ENCODE measurements at regions not wholly inside any gene's neighbourhood (a gene's known extent, or its start where the extent isn't known, plus 50 kb on each side); places are given as distances from the start of the nearest gene placed in this dataset.

GRCh38 chr2:206873423-206873822, 65.9 kb upstream of the CPO start:
- intact Hi-C loops (cut with micrococcal nuclease): no loop called here
- no peak overlapping the region for H3K27ac Mint-ChIP-seq
- Histone ChIP-seq H3K27ac (ENCODE audit: low read depth, low read length) (no peak overlapping the region), H3K9me3 (ENCODE audit: control insufficient read depth in 1 of 2, low read length in 2 of 2) (no peaks in the 10 kb centered on the region), H3K4me1 (ENCODE audit: insufficient read depth, low read length) (no peaks in the 10 kb centered on the region), H3K27me3 (ENCODE audit: insufficient read depth, low read length) (no peaks in the 10 kb centered on the region), H3K4me3 (ENCODE audit: low read length in 2 of 2) (no peak overlapping the region), H3K36me3 (ENCODE audit: insufficient read depth, low read length) (no peaks in the 10 kb centered on the region)
- H3K36me3 Mint-ChIP-seq: no peaks in the 10 kb centered on the region
- POLR2A ChIA-PET (ENCODE audit: partially characterized antibody): no interaction called here
- H3K4me3 Mint-ChIP-seq: no peak overlapping the region
- DNase-seq: no peak
- CTCF ChIA-PET (ENCODE audit: partially characterized antibody): interaction anchor here (0.5 kb wide), 1 partner anchor 794 kb away, joined by 3 read pairs; no protein-coding TSS in a partner anchor
- peaks cover 0 to 4% (median 0%) of the 10 kb centered on the region in 8 donors for H3K9me3 Mint-ChIP-seq
- H3K27me3 Mint-ChIP-seq: peaks cover 0 to 2% of the 10 kb centered on the region in 2 donors
- H3K4me1 Mint-ChIP-seq: peaks cover 0 to 13% (median under 1%) of the 10 kb centered on the region in 4 donors

DNA sequence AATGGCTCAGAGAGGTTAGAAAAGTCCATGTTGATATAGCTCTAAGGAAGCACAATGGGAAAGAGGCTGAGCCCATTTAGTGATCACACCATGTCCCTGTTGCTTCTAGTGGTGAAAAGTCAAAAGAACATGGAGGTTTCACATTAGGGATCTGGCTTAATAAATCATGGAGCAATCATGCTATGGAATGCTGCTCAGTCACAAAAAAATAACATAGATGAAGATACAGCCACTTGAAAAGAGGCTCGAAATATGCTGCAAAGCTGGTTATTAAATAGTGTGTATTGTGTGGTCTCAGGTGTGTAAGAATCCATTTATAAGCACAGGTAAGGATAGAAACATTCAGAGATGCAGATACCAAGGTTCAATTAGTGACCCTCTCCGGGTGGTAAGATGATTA, 63.6 kb upstream of the CPO start:
- POLR2A ChIA-PET (ENCODE audit: partially characterized antibody): no interaction called here
- Histone ChIP-seq H3K36me3 (ENCODE audit: insufficient read depth, low read length) (no peaks in the 10 kb centered on the region), H3K27ac (ENCODE audit: low read depth, low read length) (no peak overlapping the region), H3K4me3 (ENCODE audit: low read length in 2 of 2) (no peak overlapping the region), H3K4me1 (ENCODE audit: insufficient read depth, low read length) (no peaks in the 10 kb centered on the region), H3K27me3 (ENCODE audit: insufficient read depth, low read length) (no peaks in the 10 kb centered on the region), H3K9me3 (ENCODE audit: control insufficient read depth in 1 of 2, low read length in 2 of 2) (no peaks in the 10 kb centered on the region)
- no peak for DNase-seq
- peaks cover 0 to 2% of the 10 kb centered on the region in 2 donors for H3K27me3 Mint-ChIP-seq
- H3K9me3 Mint-ChIP-seq: peaks cover 0 to 4% (median 0%) of the 10 kb centered on the region in 8 donors
- no peak overlapping the region for H3K4me3 Mint-ChIP-seq
- CTCF ChIA-PET (ENCODE audit: partially characterized antibody): no interaction called here
- no peak overlapping the region for H3K27ac Mint-ChIP-seq
- intact Hi-C loops (cut with micrococcal nuclease): no loop called here
- no peaks in the 10 kb centered on the region for H3K36me3 Mint-ChIP-seq
- peaks cover 0 to 13% (median under 1%) of the 10 kb centered on the region in 4 donors for H3K4me1 Mint-ChIP-seq

- Mint-ChIP-seq H3K9me3 (peaks cover 0 to 4% (median 0%) of the 10 kb centered on the region in 8 donors), H3K36me3 (no peaks in the 10 kb centered on the region), H3K4me1 (peaks cover 0 to 13% (median under 1%) of the 10 kb centered on the region in 4 donors), H3K4me3 (no peak overlapping the region), H3K27ac (no peak overlapping the region), H3K27me3 (peaks cover 0 to 2% of the 10 kb centered on the region in 2 donors)
- H3K27me3 ChIP-seq (ENCODE audit: insufficient read depth, low read length): no peaks in the 10 kb centered on the region
- H3K9me3 ChIP-seq (ENCODE audit: control insufficient read depth in 1 of 2, low read length in 2 of 2): no peaks in the 10 kb centered on the region
- H3K27ac ChIP-seq (ENCODE audit: low read depth, low read length): no peak overlapping the region
- POLR2A ChIA-PET (ENCODE audit: partially characterized antibody): no interaction called here
- H3K36me3 ChIP-seq (ENCODE audit: insufficient read depth, low read length): no peaks in the 10 kb centered on the region
- CTCF ChIA-PET (ENCODE audit: partially characterized antibody): no interaction called here
- no peak for DNase-seq
- H3K4me3 ChIP-seq (ENCODE audit: low read length in 2 of 2): no peak overlapping the region
- no peaks in the 10 kb centered on the region for H3K4me1 ChIP-seq (ENCODE audit: insufficient read depth, low read length)
- intact Hi-C loops (cut with micrococcal nuclease): no loop called here
Observed at GRCh38 chr2:206876216-206876860, 63.0 kb upstream of the CPO start.

DNA sequence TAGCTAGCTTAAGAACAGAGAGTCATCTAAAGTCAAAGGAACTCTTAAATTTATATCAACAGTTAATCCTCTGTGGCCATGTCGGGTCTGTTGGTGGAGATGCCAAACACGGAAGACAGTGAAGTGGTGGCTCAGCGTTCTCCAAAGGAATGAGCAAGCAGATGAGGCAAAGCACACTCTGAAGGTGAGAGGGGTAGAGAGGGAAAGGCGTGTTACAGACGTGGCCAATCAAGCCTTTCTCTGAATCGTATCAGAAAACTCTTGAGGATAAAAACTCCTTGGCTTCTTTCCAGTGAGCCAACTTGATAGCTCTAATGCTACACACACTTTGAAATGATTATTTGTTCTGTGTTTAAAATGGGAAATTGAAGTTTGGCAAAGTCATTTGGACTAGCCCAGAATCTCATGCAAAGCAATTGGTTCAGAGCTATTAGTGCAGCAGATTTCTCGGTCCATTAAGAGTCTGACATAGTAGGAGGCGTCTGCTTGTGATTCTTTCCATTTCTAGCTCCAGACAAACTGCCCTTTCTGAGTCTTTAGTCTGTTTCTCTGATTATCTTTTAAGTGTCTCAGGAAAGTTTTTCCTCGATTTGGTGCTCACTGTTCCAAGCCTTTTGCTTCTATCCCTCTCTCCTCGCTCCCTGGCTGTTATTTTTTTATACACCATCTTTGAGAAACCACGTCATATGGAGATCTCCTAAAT, 57.5 kb upstream of the CPO start:
- H3K27ac ChIP-seq (ENCODE audit: low read depth, low read length): no peak overlapping the region
- H3K9me3 ChIP-seq (ENCODE audit: control insufficient read depth in 1 of 2, low read length in 2 of 2): no peaks in the 10 kb centered on the region
- no peaks in the 10 kb centered on the region for H3K4me1 ChIP-seq (ENCODE audit: insufficient read depth, low read length)
- H3K4me1 Mint-ChIP-seq: no peaks in the 10 kb centered on the region
- no peak for DNase-seq
- no peak overlapping the region for H3K4me3 Mint-ChIP-seq
- no peaks in the 10 kb centered on the region for H3K27me3 ChIP-seq (ENCODE audit: insufficient read depth, low read length)
- H3K27ac Mint-ChIP-seq: no peak overlapping the region
- H3K9me3 Mint-ChIP-seq: peaks cover 0 to 2% (median 0%) of the 10 kb centered on the region in 8 donors
- H3K27me3 Mint-ChIP-seq: peaks cover 0 to 4% of the 10 kb centered on the region in 2 donors
- CTCF ChIA-PET (ENCODE audit: partially characterized antibody): no interaction called here
- H3K36me3 ChIP-seq (ENCODE audit: insufficient read depth, low read length): no peaks in the 10 kb centered on the region
- H3K4me3 ChIP-seq (ENCODE audit: low read length in 2 of 2): no peak overlapping the region
- POLR2A ChIA-PET (ENCODE audit: partially characterized antibody): no interaction called here
- H3K36me3 Mint-ChIP-seq: peaks cover 0 to 7% of the 10 kb centered on the region in 2 donors
- intact Hi-C loops (cut with micrococcal nuclease): no loop called here

GRCh38 chr2:206886696-206887095, 52.6 kb upstream of the CPO start:
- H3K36me3 Mint-ChIP-seq: peaks cover 0 to 7% of the 10 kb centered on the region in 2 donors
- Histone ChIP-seq H3K27me3 (ENCODE audit: insufficient read depth, low read length) (no peaks in the 10 kb centered on the region), H3K4me3 (ENCODE audit: low read length in 2 of 2) (no peak overlapping the region), H3K4me1 (ENCODE audit: insufficient read depth, low read length) (no peaks in the 10 kb centered on the region), H3K27ac (ENCODE audit: low read depth, low read length) (no peak overlapping the region), H3K9me3 (ENCODE audit: control insufficient read depth in 1 of 2, low read length in 2 of 2) (no peaks in the 10 kb centered on the region), H3K36me3 (ENCODE audit: insufficient read depth, low read length) (no peaks in the 10 kb centered on the region)
- H3K4me1 Mint-ChIP-seq: no peaks in the 10 kb centered on the region
- no peak for DNase-seq
- ChIA-PET CTCF (ENCODE audit: partially characterized antibody) (no interaction called here), POLR2A (ENCODE audit: partially characterized antibody) (no interaction called here)
- H3K9me3 Mint-ChIP-seq: peaks cover 0 to 2% (median 0%) of the 10 kb centered on the region in 8 donors
- intact Hi-C loops (cut with micrococcal nuclease): no loop called here
- no peak overlapping the region for H3K4me3 Mint-ChIP-seq
- peaks cover 2 to 4% of the 10 kb centered on the region in 2 donors for H3K27me3 Mint-ChIP-seq
- H3K27ac Mint-ChIP-seq: no peak overlapping the region

GRCh38 chr2:206887745-206888144, 51.6 kb upstream of the CPO start:
- H3K36me3 Mint-ChIP-seq: peaks cover 0 to 7% of the 10 kb centered on the region in 2 donors
- no peak overlapping the region for H3K27ac Mint-ChIP-seq
- H3K27me3 Mint-ChIP-seq: peaks cover 0 to 2% of the 10 kb centered on the region in 2 donors
- ChIA-PET POLR2A (ENCODE audit: partially characterized antibody) (no interaction called here), CTCF (ENCODE audit: partially characterized antibody) (interaction anchor here (0.6 kb wide), 1 partner anchor 172 kb away, joined by 3 read pairs; no protein-coding TSS in a partner anchor)
- no peaks in the 10 kb centered on the region for H3K4me1 ChIP-seq (ENCODE audit: insufficient read depth, low read length)
- DNase-seq: no peak
- no peak overlapping the region for H3K4me3 Mint-ChIP-seq
- H3K4me3 ChIP-seq (ENCODE audit: low read length in 2 of 2): no peak overlapping the region
- H3K36me3 ChIP-seq (ENCODE audit: insufficient read depth, low read length): no peaks in the 10 kb centered on the region
- H3K9me3 ChIP-seq (ENCODE audit: control insufficient read depth in 1 of 2, low read length in 2 of 2): no peaks in the 10 kb centered on the region
- no peaks in the 10 kb centered on the region for H3K4me1 Mint-ChIP-seq
- intact Hi-C loops (cut with micrococcal nuclease): no loop called here
- H3K9me3 Mint-ChIP-seq: peaks cover 0 to 2% (median 0%) of the 10 kb centered on the region in 8 donors
- no peak overlapping the region for H3K27ac ChIP-seq (ENCODE audit: low read depth, low read length)
- no peaks in the 10 kb centered on the region for H3K27me3 ChIP-seq (ENCODE audit: insufficient read depth, low read length)
